ENCODE measurements at regions not wholly inside any gene's neighbourhood (a gene's known extent, or its start where the extent isn't known, plus 50 kb on each side); places are given as distances from the start of the nearest gene placed in this dataset.

- Histone ChIP-seq H3K36me3 (no peaks in the 10 kb centered on the region), H3K9me3 (no peaks in the 10 kb centered on the region), H3K4me1 (no peaks in the 10 kb centered on the region), H3K27me3 (peaks cover 0 to 5% (median 0%) of the 10 kb centered on the region in 3 donors), H3K4me3 (no peak overlapping the region), H3K27ac (no peak overlapping the region)
- intact Hi-C loops (cut with DNase I; ENCODE audit: low total_unique reads) = no loop called here
- no peak for DNase-seq
- TF ChIP-seq POLR2A (IDR thresholded peaks at IDR 0.05) = no peak
- TF ChIP-seq POLR2AphosphoS5 (IDR thresholded peaks at IDR 0.05) = no peak
- TF ChIP-seq EP300 (IDR thresholded peaks at IDR 0.05) = no peak
- no peak for TF ChIP-seq CTCF (IDR thresholded peaks at IDR 0.05)
- 72 to 93% (median 77%) methylated on average over 3 of the region's 3 CpGs for WGBS, 5 donors
Measured at GRCh38 chr20:4480104-4480503, 206.2 kb upstream of the PRNP start.

- H3K27ac ChIP-seq = no peak overlapping the region
- no peaks in the 10 kb centered on the region for H3K9me3 ChIP-seq
- peaks cover 0 to 5% (median 0%) of the 10 kb centered on the region in 3 donors for H3K27me3 ChIP-seq
- no peak overlapping the region for H3K4me3 ChIP-seq
- intact Hi-C loops (cut with DNase I; ENCODE audit: low total_unique reads) = no loop called here
- WGBS, 5 donors = 73 to 86% (median 81%) methylated on average over 4 of the region's 4 CpGs
- DNase-seq = no peak
- TF ChIP-seq CTCF (IDR thresholded peaks at IDR 0.05) (no peak), POLR2A (IDR thresholded peaks at IDR 0.05) (no peak), POLR2AphosphoS5 (IDR thresholded peaks at IDR 0.05) (no peak), EP300 (IDR thresholded peaks at IDR 0.05) (no peak)
- no peaks in the 10 kb centered on the region for H3K4me1 ChIP-seq
- no peaks in the 10 kb centered on the region for H3K36me3 ChIP-seq
Measured at GRCh38 chr20:4476903-4477500, 209.3 kb upstream of the PRNP start.

- no peak for DNase-seq
- Histone ChIP-seq H3K4me3 (no peak overlapping the region), H3K27ac (no peak overlapping the region), H3K4me1 (peaks cover 0 to 4% (median 0%) of the 10 kb centered on the region in 4 donors), H3K9me3 (no peaks in the 10 kb centered on the region), H3K36me3 (no peaks in the 10 kb centered on the region), H3K27me3 (peaks cover 0 to 5% (median 0%) of the 10 kb centered on the region in 3 donors)
- WGBS, 5 donors = 67 to 90% (median 81%) methylated on average over 2 of the region's 2 CpGs
- intact Hi-C loops (cut with DNase I; ENCODE audit: low total_unique reads) = no loop called here
- TF ChIP-seq POLR2AphosphoS5 (IDR thresholded peaks at IDR 0.05) = no peak
- TF ChIP-seq EP300 (IDR thresholded peaks at IDR 0.05) = no peak
- TF ChIP-seq CTCF (IDR thresholded peaks at IDR 0.05) = no peak
- TF ChIP-seq POLR2A (IDR thresholded peaks at IDR 0.05) = no peak
Measured at GRCh38 chr20:4472906-4473305, 213.3 kb upstream of the PRNP start.

GRCh38 chr20:4471221-4471620, 215.0 kb upstream of the PRNP start:
- Histone ChIP-seq H3K27me3 (no peaks in the 10 kb centered on the region), H3K4me1 (peaks cover 0 to 4% (median 0%) of the 10 kb centered on the region in 4 donors), H3K36me3 (no peaks in the 10 kb centered on the region), H3K27ac (no peak overlapping the region), H3K4me3 (no peak overlapping the region), H3K9me3 (no peaks in the 10 kb centered on the region)
- intact Hi-C loops (cut with DNase I; ENCODE audit: low total_unique reads) = no loop called here
- TF ChIP-seq CTCF (IDR thresholded peaks at IDR 0.05) (no peak), POLR2AphosphoS5 (IDR thresholded peaks at IDR 0.05) (no peak), POLR2A (IDR thresholded peaks at IDR 0.05) (no peak), EP300 (IDR thresholded peaks at IDR 0.05) (no peak)
- no peak for DNase-seq
- WGBS, 5 donors = 71 to 98% (median 88%) methylated on average over 4 of the region's 4 CpGs
